ENCODE measurements at regions not wholly inside any gene's neighbourhood (a gene's known extent, or its start where the extent isn't known, plus 50 kb on each side); places are given as distances from the start of the nearest gene placed in this dataset.

GRCh38 chr10:44685747-44686146 is 225.4 kb upstream of the TMEM72 start:
- TF ChIP-seq CTCF (IDR thresholded peaks at IDR 0.05; ENCODE audit: insufficient read depth, low read length, poor library complexity, severe bottlenecking) (no peak), EZH2phosphoT487 (conservative IDR thresholded peaks at IDR 0.05; ENCODE audit: low read length) (no peak)
